ENCODE measurements at regions not wholly inside any gene's neighbourhood (a gene's known extent, or its start where the extent isn't known, plus 50 kb on each side); places are given as distances from the start of the nearest gene placed in this dataset.

DNA sequence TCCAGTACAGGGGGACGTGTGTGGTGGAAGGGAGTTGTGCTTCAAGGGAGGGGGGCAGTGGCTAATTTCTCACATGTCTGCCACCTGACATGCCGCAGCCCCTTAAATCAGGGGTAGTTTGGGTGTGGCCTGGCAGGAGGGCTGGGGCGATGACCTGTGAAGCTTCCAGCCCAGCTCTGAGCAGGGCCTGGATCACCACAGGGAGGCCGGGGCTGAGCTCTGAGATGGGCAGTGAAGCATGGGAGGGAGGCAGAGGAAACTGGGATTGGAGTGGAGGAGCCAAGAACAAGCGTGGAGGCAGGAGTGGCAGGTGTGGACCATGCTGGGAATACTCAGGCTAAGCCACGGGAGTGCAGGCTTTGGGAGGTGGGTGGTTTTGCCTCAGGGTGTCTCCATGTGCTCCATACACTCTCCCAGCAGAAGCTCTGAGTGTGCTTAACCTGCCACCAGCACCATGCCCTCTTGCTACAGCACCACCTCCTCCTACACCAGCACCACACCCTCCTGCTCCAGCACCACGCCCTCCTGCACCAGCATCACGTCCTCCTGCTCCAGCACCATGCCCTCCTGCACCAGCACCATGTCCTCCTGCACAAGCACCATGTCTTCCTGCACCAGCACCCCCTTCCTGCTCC lies 99.3 kb upstream of the SHH start:
- TF ChIP-seq, protein P1, sequence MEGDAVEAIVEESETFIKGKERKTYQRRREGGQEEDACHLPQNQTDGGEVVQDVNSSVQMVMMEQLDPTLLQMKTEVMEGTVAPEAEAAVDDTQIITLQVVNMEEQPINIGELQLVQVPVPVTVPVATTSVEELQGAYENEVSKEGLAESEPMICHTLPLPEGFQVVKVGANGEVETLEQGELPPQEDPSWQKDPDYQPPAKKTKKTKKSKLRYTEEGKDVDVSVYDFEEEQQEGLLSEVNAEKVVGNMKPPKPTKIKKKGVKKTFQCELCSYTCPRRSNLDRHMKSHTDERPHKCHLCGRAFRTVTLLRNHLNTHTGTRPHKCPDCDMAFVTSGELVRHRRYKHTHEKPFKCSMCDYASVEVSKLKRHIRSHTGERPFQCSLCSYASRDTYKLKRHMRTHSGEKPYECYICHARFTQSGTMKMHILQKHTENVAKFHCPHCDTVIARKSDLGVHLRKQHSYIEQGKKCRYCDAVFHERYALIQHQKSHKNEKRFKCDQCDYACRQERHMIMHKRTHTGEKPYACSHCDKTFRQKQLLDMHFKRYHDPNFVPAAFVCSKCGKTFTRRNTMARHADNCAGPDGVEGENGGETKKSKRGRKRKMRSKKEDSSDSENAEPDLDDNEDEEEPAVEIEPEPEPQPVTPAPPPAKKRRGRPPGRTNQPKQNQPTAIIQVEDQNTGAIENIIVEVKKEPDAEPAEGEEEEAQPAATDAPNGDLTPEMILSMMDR (IDR thresholded peaks at IDR 0.05; ENCODE audit: insufficient read depth, low read length), result no peak
- TF ChIP-seq POLR2AphosphoS5 (IDR thresholded peaks at IDR 0.05; ENCODE audit: low read depth), result no peak
- TF ChIP-seq SPI1 (IDR thresholded peaks at IDR 0.05; ENCODE audit: borderline replicate concordance, low read depth), result no peak
- no peak for TF ChIP-seq REST (IDR thresholded peaks at IDR 0.05; ENCODE audit: insufficient replicate concordance, low read depth)
